CD4-positive, alpha-beta T cell treated with Interleukin-15 for 1 hour (primary cell): ENCODE measurements at regions not wholly inside any gene's neighbourhood (a gene's known extent, or its start where the extent isn't known, plus 50 kb on each side); places are given as distances from the start of the nearest gene placed in this dataset.
A peak's percentile ranks its signal among the peaks of the same experiment; 100 is the strongest.

Source experiments
- DNase-seq: peaks from one replicate; pipeline ENCODE4 v3.0.0-alpha.2; 2020

DNA sequence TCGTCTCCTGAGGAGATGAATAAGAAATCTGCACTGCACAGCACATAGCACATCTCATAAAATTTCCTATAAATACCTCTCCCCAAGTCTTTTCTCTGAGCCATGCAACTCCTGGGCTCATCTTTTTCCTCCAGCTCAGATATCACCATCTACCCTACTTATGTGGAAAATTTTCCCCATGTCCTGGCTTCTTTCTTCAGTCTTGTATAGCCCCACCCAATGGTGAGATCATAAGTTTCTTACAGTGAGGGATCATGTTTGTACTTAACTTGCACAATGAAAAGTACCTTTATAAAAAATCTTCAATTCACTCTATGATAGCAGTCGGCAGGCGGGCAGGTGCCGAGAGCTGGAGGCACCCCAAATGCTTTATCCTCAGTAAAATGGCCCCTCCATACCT, 198.6 kb upstream of the S100G start:
- no peak for DNase-seq

DNA sequence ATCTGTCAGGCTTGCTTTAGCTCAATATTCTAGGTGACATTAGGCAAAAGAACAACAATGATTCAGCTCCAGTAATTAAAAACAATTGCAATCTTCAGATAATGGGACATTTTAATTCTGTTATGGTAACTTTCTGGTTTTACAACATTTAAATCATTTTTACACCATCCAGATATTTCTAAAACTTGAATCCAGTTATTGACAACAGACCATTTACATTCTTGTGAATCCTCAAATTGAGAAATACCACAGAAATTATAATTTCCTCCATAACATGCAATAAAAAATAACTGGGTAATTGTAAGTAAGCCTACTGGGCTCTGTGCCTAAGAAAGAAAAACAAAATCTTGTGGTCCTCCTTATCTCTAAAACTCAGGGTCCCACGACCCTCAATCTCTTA, 195.0 kb upstream of the S100G start:
- no peak for DNase-seq

DNA sequence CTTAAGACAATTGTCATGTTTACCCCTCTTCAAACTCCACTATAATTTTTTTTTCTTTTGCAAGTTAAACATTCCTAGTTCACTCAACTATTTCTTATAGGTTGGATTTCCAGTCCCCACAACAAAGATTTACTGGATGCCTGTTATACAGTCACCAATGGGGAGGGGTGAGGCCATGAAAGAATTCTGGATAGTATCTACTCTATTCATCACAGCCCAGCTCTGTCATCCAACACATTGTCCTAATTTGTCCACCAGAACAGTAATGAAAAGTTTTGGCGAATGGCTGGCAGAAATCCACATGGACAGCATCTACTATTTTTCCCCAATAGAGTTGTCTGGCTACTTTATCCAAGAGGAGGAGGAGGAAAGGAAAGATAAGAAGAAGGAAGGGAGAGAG, 192.7 kb upstream of the S100G start:
- DNase-seq, result no peak

DNA sequence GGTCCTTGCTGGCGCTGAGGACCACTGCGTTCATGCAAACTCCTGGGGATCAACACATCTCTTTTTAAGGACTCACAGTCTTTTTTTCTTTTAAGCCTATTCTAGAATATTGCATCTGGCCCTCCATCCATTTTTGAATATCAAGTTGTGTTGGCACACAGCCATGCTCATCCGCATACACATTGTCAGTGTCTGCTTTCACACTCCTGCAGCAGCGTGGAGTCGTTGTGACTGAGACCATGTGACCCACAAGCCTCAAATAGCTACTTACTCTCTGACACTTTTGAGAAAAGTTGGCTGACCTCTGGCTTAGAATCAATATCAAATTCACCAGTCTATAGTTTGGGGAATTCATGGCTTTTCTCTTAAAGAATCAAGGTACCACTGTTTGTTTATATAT, 191.8 kb upstream of the S100G start:
- no peak for DNase-seq

DNA sequence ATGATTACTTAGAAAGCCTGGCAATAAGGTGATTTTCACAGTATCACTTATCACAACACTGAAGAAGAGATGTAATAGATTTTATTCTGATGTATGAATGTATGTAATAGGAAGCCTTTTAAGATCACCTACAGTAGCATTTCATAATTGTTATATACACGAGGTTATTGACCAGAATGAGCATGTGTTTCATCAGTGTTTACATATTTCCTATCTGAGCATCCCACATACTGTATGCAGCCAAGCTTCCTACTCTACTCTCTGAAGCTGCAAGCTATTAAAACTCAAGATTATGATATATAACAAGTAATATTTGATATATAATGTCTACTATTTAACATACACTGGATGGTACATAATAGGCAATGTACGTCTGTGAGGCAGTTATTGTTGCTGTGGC, 190.9 kb upstream of the S100G start:
- DNase-seq, result no peak

DNA sequence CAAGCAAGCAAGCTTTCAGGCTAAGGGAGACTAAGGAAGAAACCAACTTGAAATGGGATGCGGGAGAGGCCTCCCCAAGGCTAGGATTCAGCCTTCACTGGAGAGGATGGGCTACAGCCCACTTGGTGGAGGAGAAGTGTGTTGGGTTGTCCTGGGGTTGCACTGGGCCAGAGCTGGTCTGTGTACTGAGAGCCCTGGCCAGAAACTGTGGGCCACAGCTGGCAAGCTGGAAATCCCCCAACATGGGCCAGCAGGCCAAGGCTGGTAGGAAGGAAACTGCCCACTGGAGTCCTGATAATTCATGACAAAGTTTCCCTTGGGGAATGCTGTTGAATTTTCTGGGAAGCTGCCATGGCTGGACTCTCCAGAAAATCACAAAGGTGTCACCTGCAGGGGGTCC, 188.0 kb upstream of the S100G start:
- DNase-seq, result no peak

DNA sequence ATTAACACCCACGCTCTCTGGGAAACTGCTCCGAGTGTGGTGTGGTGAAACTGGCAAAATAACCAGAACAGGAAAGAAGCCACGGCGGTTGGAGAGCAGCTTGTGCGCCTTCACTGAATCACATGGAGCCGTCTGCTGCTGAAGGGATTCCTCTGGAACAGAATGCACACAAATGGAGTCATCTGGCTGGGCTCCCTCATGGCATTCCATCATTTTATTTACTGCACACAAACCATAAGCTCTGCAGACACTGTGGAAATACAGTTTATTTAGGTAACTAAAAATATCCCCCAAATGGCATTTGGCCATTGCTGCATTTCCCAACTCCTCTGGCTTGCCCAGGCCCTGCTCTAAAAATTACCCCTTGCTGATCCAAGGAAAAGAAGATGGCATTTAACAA, 187.0 kb upstream of the S100G start:
- no peak for DNase-seq

DNA sequence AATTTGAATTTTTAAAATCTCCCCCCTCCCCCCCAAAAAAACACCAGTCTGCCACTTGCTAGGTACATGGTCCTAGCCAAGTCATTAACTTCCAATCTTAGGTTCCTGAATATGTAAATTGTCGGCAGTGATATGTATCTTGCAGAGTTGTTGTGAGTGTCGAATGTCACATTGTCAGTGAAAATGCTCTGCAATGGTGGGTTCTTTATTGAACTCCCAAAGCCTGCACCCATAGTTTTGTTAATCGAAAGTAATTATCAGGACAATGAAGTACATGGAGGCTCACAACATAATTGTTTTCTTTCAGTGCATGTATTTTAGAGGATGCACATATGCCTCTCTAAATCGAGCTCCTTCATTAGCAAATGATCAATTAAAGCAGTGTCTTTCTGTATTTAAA, 185.6 kb upstream of the S100G start:
- no peak for DNase-seq

DNA sequence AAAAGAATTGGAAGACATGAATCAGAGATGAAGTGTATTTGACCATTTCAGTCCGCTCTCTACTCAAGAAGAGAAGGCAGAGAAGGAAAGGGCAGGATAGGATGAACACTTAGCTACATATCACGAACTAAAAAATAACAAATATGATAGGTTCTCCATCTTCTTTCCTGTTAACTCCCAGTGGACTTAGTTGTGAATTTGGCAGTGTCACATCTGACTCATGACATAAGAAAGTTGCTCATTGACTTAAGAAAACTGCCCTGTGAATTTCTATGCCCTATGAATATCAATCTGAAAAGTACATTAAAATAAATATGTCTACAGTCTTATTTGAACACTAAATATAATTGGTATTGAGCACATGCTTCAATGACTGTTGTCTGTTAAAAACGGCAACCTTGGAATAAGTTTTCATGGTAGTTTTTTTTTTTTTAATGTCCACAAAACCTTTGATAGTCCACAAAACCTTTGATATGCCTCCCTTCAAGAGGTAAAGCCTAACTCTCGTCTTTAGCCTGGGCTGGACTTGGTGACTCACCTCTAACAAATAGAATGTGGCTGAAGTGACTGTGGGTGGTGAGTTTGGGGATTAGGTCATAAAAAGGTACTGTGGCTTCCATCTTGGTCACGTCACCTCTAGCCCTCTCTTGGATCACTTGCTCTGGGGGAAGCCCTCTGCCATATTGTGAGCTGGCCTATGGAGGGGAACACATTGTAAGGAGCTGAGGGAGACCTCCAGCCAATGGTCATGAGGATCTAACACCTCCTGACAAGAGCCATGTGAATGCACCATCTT, 184.7 kb upstream of the S100G start:
- DNase-seq, result no peak

DNA sequence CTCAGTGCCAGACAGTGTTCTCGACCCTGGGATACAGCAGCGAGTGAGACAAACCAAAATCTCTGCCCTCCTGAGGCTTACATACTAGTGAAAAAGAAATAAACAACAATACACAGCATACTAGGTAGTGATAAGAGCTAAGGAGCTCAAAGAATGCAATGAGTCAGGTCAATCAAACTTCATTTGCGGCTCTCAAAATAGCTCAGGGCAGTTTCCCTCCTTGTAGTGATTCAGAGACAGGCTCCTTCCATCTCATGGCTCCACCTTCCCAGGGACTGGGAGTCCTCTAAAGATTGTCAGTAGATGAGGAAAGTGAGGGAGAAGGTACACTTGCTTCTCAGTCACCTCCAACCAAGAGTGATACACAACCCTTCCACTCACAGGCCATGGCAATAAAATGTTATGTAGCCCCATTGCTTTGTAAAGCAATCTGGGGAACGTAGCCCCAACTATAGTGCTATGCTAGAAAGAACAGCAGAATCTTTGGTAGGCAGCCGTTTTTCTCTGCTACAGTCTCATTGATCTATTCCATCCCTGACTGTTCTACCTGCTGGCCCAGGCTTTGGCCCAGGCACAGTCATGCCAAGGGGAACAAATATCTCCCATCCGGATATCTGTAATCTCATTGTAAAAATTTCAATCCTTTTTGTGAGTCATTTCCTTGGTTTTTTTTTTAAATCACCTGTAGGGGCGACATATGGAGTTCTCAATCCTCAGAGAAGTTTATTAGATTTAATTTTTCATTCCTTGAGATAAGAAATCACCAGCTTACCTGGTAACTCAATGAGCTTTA, 183.1 kb upstream of the S100G start:
- DNase-seq, result no peak

DNA sequence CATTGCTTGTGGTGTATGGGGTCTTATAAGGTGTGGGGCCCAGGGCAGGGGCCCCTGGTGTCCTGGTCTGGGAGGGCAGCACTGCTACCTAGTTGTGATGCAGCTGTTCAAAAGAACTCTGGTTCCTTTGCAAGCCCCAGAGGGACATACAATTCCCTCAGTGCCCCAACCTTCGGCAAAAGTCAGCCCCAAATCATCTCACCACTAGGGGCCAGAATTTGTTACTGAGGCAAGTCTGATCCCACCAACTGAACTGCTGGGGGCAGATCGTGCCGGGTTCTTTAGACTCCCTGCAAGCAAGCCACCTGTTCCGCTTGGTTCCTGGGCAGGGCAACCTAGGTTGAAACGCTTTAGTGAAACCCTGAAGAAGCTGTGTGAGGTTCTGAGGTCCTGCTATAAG, 180.1 kb upstream of the S100G start:
- DNase-seq, result no peak

DNA sequence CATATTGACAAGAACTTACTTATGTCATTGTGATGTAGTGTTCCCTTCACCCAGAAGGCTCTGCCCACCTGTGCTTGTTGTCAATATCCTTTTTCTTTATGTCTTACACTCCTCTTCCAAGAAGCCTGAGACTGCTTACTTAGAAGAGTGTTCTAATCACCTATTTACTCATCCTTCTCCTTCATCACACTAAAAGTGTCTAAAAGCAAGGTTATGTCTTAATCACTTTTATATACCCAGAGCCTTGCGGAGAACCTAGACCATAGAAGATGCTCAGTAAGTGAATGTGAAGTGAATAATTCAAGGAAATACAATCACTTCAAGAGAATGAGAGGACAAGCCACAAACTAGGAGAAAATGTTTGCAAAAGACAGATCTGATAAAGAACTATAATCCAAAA, 177.6 kb upstream of the S100G start:
- no peak for DNase-seq

DNA sequence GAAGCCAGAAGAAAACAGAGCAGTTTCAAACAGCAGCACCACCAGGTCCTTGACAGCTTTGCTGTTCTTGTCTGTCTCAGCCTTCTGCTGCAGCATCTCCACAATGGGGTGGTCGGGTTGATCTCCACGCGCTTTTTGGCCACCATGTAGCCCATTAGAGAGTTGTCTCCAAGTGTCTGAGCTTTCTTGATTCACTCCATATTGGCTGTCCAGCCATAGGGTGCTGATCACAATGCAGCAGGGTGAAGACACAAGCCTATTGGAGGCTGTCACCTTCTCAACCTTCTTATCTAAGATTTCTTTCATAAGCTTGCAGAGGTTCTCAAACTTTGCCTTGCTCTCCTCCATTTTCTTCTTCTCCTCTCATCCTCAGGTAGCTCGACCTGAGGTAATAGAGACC, 175.4 kb upstream of the S100G start:
- DNase-seq, result no peak

DNA sequence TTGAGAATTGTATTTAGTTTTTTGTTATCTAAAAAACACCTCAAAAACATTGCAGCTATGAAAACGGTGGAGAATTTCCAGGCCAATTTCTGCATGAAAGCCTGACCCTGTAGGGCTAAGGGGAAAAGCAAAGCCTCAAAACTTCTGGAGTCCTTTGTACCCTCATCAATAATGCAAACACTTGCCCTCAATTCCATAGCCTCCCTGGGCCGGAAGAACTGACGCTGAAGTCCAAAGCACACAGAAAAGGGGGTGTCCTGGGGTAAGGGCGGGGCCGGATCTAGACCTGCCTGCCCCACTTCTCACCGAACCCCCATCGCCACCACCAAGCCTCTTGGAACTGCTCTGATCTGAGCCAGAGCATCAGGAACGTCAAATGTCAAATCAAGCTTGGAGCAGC, 173.9 kb upstream of the S100G start:
- no peak for DNase-seq

DNA sequence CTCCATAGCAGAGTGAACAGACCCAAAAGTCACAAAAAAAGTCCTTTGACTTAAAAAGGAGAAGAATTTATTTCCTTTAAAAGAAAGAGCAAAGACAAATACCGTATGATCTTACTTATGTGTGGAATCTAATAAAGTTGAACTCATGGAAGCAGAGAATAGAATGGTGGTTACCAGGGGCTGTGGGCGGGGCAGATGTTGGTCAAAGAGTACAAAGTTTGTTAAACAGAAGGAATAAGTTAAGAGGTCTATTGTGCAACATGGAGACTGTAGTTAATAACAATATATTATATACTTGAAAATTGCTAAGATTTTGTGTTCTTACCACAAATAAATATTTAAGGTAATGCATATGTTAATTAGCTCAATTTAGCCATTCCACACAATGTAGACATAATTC, 173.3 kb upstream of the S100G start:
- DNase-seq, result no peak

DNA sequence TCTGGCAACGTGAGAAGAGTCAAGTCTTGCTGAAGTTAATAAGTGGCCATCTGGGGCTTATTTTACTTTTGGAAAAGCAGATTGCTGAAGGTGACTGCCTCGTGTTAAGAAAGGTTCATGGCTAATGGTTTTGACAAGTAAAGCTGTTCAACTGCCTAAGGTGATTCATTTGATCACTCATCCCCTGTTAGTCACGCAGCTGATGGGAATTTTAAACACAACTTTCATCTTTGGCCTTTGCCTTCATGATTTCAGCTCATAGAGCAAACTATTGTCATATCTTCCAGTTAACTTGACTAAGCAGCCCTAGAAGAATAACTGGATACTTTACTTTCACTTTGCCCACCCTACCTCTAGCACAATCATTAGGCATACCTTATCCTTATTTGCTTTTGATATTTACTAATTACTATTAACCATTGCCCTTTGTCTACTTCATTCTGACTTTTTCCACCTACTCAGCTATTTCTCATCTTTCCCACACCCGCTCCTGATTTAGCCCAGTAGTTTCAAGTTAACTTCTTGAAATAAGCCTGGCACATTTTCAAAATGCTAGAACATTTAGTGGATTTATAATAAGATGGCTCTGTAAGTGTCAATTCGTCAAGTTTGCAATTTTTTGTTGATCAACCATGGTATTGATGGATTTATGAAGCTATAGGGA, 170.6 kb upstream of the S100G start:
- DNase-seq, result no peak

DNA sequence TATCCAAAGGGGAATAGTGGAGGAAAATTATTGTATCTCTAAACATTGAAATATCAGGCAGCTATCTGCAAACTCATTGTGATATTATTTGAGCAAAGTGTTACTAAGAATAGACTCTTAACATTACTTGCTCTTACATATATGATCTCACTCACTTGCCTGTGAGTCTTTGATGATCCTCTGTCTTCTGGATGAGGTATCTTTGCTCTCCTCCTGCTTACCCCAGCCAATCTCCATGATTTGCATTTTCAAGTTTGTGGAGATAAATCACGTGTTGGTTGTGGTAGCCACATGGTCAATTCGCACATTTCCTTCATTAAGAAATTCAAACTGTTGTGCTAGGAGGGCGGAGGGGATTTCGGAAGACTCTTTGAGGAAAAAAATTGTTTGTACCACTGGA, 169.9 kb upstream of the S100G start:
- no peak for DNase-seq

DNA sequence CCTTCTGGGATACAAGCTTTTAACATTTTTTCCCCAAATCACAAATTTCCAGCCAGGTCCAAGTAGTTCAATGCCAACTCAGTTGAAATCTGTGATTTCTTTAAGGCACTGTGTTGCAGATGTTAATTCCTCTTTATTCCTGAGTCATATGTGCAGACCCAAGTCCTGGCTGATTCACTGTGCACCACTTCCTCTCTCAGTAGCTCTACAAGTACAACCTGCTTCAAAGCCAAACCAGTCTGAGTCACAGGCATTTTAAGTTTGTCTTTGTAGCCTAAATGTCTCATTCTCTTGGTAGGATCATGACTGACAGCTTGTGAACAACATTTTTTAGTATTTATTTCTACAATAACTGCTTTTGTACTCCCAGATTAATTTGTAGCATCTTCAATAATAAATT, 165.6 kb upstream of the S100G start:
- DNase-seq, result peak; percentile 44

DNA sequence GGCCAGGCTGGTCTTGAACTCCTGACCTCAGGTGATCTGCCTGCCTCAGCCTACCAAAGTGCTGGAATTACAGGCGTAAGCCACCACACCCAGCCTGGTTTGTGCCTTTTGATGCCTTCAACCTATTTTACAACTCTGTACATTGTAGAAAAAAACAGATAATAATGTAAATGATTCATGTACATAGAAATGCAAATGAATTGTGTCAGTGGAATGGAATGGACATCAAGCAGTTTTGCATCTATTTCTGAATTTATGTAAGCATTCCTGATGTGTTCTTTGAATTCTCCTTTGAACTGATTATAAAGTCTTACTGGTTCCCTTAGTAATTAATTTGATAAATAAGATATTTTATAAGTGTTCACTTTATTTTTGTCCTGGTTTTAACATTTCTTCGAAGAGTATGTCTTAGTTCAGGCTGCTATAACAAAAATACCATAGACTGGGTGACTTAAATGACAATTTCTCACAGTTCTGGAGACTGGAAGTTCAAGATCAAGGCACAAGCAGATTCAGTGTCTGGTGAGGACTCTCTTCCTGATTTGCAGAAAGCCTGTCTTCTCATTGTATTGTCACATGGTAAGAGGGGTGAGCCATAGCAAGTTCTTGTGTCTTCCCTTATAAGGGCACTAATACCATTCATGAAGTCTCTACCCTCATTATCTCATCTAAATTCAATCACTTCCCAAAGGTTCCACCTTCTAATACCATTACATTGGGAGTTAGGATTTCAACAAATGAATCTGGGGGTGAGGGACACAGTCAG, 162.2 kb upstream of the S100G start:
- DNase-seq, result no peak

DNA sequence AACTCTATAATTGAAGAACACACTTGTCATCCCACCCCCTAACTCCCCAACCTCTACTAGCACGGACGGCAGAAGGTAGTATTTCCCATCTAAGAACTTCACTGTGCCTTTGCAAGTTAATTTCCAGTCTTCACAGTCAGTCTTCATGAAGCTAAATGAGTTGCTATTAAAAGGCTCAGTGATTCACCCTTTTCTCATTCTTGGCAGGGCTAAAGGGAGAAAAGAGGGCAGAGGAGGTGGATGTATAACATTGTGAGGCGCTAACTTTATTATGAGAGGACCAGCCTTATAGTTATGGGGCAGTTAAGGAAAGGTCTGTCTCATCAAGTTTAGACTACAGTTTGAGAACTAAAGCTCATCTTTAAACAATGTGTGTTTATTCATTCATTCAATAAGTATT, 161.0 kb upstream of the S100G start:
- DNase-seq, result no peak

DNA sequence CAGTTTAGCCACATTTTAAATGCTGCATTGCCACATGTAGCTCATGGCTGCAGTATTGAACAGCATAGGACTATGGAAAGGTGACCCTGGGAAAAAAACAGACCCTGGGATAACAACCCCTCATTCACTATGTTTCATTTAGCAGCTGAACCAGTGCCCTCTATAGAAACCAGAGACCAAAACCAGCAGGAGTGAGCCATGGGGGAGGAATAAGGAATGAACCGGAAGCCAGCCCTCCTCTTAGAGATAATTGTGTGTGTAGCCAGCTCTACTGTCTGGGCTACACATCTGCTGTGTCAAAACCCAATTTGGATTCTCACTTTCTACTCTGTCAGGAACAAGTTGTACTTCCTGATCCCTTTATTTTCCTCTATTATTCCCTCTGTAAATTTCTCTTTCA, 158.5 kb upstream of the S100G start:
- no peak for DNase-seq

DNA sequence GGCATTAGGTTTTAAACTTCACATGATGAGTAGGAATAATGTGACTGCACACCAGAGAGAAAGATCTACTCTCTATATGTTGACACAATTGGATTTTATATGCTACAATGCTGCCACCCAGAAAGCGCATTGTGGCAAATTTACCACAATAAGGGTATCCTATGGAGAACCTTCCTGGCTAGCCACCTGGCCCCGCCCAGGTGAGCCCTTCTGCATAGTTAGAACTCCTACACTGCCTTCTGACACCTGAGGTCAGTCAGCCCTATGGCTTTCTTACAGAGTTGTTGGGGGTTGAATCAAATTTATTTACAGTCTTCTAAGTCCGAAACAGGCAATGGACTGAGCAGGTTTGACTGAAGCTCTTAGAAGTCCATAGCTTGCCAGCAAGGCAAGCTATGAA, 153.8 kb upstream of the S100G start:
- DNase-seq, result no peak
